Astrocyte (in vitro differentiated cells and primary cell): ENCODE measurements at regions not wholly inside any gene's neighbourhood (a gene's known extent, or its start where the extent isn't known, plus 50 kb on each side); places are given as distances from the start of the nearest gene placed in this dataset.

Experiments
- EZH2 ChIP-seq: IDR thresholded peaks from 2 replicates; pipeline ENCODE4 v1.6.1; 2012; ENCODE audit warnings: mild to moderate bottlenecking, low read length, inconsistent platforms; ENCODE audit not compliant: insufficient read depth
- TF ChIP-seq, protein P1 (sequence below): IDR thresholded peaks from 2 replicates; pipeline ENCODE4 v1.5.1; 2011; ENCODE audit warnings: low read depth, mild to moderate bottlenecking, inconsistent platforms, low read length, moderate library complexity; ENCODE audit not compliant: insufficient read depth

DNA sequence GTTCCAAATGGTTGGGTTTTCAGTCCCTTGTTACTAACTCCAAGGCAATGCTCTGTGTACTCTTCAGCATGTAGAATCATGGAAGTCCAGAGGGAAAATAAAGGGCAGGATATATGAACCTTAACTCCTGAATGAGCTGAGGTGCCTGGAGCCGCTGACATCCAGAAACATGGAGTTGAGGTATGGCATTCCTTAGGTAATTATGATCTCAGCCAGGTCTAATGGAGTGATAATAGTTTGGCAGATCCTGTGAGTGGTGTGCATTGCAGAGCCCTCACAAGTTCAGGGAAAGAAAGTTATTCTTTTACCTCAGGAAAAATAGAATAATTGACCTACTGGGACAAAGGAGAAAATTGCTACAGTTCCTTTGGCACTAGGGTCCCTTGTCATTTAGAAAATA is 369.1 kb downstream of the ZNF608 start:
- TF ChIP-seq, protein P1, sequence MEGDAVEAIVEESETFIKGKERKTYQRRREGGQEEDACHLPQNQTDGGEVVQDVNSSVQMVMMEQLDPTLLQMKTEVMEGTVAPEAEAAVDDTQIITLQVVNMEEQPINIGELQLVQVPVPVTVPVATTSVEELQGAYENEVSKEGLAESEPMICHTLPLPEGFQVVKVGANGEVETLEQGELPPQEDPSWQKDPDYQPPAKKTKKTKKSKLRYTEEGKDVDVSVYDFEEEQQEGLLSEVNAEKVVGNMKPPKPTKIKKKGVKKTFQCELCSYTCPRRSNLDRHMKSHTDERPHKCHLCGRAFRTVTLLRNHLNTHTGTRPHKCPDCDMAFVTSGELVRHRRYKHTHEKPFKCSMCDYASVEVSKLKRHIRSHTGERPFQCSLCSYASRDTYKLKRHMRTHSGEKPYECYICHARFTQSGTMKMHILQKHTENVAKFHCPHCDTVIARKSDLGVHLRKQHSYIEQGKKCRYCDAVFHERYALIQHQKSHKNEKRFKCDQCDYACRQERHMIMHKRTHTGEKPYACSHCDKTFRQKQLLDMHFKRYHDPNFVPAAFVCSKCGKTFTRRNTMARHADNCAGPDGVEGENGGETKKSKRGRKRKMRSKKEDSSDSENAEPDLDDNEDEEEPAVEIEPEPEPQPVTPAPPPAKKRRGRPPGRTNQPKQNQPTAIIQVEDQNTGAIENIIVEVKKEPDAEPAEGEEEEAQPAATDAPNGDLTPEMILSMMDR = no peak
- TF ChIP-seq EZH2 = no peak
